HUES6 (cell line): ENCODE measurements at regions not wholly inside any gene's neighbourhood (a gene's known extent, or its start where the extent isn't known, plus 50 kb on each side); places are given as distances from the start of the nearest gene placed in this dataset.

Source experiments
- H3K27ac ChIP-seq: 2 replicates; pipeline ENCODE4 v1.7.0; 2013; ENCODE audit warnings: low read depth, mild to moderate bottlenecking, low read length, inconsistent platforms
- H3K27me3 ChIP-seq: 2 replicates; pipeline ENCODE4 v1.6.1; 2013; ENCODE audit warnings: low read length; ENCODE audit not compliant: control insufficient read depth, insufficient read depth
- H3K36me3 ChIP-seq: 2 replicates; pipeline ENCODE4 v1.6.1; 2013; ENCODE audit warnings: low read length; ENCODE audit not compliant: control insufficient read depth, insufficient read depth
- H3K4me1 ChIP-seq: 2 replicates; pipeline ENCODE4 v1.6.1; 2013; ENCODE audit warnings: low read length; ENCODE audit not compliant: control insufficient read depth, insufficient read depth
- H3K4me3 ChIP-seq: 2 replicates; pipeline ENCODE4 v1.5.1; 2013; ENCODE audit warnings: low read depth, low read length
- H3K9ac ChIP-seq: one replicate; pipeline ENCODE4 v1.6.1; 2013; ENCODE audit warnings: mild to moderate bottlenecking, low read length
- H3K9me3 ChIP-seq: 2 replicates; pipeline ENCODE4 v1.6.1; 2013; ENCODE audit warnings: low read depth, low read length; ENCODE audit not compliant: control insufficient read depth, insufficient read depth

GRCh38 chr5:38031304-38031703 is 191.5 kb upstream of the GDNF start:
- no peak overlapping the region for H3K4me3 ChIP-seq
- H3K9ac ChIP-seq: no peak overlapping the region
- H3K9me3 ChIP-seq: peaks cover 9% of the 10 kb centered on the region
- H3K4me1 ChIP-seq: no peaks in the 10 kb centered on the region
- no peaks in the 10 kb centered on the region for H3K27me3 ChIP-seq
- H3K36me3 ChIP-seq: no peaks in the 10 kb centered on the region
- H3K27ac ChIP-seq: no peak overlapping the region

GRCh38 chr5:38029397-38030065 is 189.7 kb upstream of the GDNF start:
- Histone ChIP-seq H3K4me3 (no peak overlapping the region), H3K27ac (no peak overlapping the region), H3K9me3 (peaks cover 9% of the 10 kb centered on the region), H3K36me3 (no peaks in the 10 kb centered on the region), H3K4me1 (no peaks in the 10 kb centered on the region), H3K27me3 (no peaks in the 10 kb centered on the region), H3K9ac (no peak overlapping the region)

DNA sequence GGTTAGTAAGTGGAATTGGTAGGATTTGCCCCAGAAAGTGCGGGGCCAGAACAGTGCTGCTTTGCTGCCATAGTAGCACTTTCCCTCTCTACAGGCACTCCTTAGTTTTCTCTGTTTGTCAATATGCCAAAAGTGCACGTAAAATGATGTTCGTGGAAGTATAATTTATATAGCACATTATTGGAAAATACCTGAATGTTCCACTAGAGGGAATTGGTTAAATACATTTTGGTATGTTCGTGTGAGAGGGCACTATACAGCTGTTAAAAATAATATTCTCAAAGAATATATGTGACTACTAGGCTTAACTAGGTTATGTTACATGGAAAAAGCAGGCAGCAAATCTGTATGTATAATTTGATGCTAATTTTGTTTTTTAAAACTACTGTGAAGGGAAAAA is 184.0 kb upstream of the GDNF start:
- Histone ChIP-seq H3K36me3 (no peaks in the 10 kb centered on the region), H3K27ac (no peak overlapping the region), H3K4me3 (no peak overlapping the region), H3K9me3 (no peaks in the 10 kb centered on the region), H3K27me3 (no peaks in the 10 kb centered on the region), H3K9ac (no peak overlapping the region), H3K4me1 (no peaks in the 10 kb centered on the region)

DNA sequence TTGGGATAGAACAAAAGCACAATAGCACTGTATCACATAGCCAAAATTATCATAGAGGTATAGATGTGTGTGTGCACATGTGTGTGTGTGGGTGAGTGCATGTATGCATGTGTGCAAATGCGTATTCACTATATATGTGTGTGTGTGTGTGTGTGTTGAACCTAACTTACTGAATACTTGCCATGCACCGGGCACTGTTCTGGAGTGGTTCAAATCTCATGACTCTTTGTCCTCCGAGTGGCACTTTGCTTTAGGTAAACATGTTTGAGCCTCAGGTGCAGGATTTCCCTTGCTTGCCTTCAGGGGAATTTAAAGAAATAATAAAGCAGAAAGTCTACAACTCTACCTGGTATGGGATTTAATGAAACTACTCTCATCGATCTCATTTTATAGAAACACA is 183.5 kb upstream of the GDNF start:
- H3K9me3 ChIP-seq: no peaks in the 10 kb centered on the region
- no peak overlapping the region for H3K4me3 ChIP-seq
- H3K27me3 ChIP-seq: no peaks in the 10 kb centered on the region
- H3K9ac ChIP-seq: no peak overlapping the region
- no peaks in the 10 kb centered on the region for H3K36me3 ChIP-seq
- no peak overlapping the region for H3K27ac ChIP-seq
- H3K4me1 ChIP-seq: no peaks in the 10 kb centered on the region

- Histone ChIP-seq H3K27me3 (no peaks in the 10 kb centered on the region), H3K27ac (no peak overlapping the region), H3K4me1 (no peaks in the 10 kb centered on the region), H3K36me3 (no peaks in the 10 kb centered on the region), H3K4me3 (no peak overlapping the region), H3K9ac (no peak overlapping the region), H3K9me3 (no peaks in the 10 kb centered on the region)
Observed at GRCh38 chr5:38022631-38023030, 182.8 kb upstream of the GDNF start.

DNA sequence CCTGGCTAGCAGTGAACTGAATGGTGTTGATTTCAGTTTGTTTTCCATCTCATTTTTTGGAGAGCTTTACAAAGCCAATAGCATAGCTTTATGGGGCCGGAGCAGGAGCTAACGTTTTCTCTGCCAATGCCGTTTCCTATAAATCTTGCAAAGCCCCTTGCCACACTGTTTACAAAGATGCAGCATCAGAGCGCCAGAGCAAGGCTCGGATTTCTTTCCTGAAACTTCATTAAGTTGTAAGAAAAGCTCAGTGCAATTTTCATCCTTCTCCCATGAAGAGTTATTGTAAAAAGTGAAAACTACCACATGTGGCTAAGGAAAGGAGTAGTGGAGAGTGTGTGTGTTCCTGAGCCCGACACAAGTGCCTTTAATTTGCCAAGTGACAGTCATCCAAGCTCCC is 178.2 kb upstream of the GDNF start:
- Histone ChIP-seq H3K27ac (no peak overlapping the region), H3K9me3 (no peaks in the 10 kb centered on the region), H3K4me1 (no peaks in the 10 kb centered on the region), H3K27me3 (no peaks in the 10 kb centered on the region), H3K9ac (no peak overlapping the region), H3K4me3 (no peak overlapping the region), H3K36me3 (no peaks in the 10 kb centered on the region)

DNA sequence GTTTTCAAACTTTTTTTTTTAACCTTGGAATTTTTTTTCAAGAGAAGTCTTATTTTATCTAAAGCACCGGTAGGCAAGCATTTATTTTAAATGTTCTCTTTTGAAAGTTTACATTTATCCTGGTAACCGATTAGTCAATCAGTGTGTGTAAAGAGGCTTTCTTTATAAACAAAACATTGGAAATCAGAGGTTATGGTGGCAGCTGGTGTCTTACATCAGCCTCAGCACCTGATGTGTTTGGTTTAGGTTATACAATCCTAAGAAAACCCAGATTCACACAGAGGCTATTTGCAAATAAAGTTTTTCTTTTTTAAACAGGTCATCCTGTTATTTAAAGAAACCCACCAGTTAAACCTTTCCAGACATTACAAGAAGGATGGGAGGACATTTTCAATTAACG is 173.3 kb upstream of the GDNF start:
- H3K27ac ChIP-seq: no peak overlapping the region
- H3K36me3 ChIP-seq: no peaks in the 10 kb centered on the region
- no peaks in the 10 kb centered on the region for H3K27me3 ChIP-seq
- no peak overlapping the region for H3K4me3 ChIP-seq
- H3K4me1 ChIP-seq: peaks cover 3% of the 10 kb centered on the region; the same call in 1 of the 2 replicates
- H3K9me3 ChIP-seq: no peaks in the 10 kb centered on the region
- H3K9ac ChIP-seq: no peak overlapping the region

DNA sequence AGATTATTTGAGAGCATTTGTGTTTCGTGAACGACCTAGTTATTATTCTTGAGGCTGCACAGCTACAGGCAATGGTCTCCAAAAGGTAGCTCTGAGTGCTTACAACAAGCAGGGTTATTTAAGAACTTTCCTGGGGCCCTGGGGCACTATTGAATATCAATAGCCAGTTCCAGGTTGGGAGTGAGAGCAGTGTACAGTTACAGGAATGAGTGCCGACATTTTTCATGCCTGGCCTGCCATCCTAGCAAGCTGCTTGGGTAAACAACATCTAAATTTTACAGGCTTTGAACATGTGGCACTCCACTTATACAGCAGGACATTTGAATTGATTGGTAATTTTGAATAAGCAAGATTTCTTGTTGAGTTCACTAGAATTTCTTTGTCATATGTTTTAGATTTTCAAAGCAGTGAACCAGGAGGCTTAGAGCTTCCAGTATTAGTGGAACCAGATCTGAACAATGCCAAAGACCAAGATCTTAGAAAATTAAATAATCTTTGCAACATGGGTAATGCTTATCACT is 171.9 kb upstream of the GDNF start:
- no peaks in the 10 kb centered on the region for H3K9me3 ChIP-seq
- H3K9ac ChIP-seq: no peak overlapping the region
- no peak overlapping the region for H3K4me3 ChIP-seq
- H3K27me3 ChIP-seq: no peaks in the 10 kb centered on the region
- H3K4me1 ChIP-seq: peaks cover 3% of the 10 kb centered on the region; the same call in 1 of the 2 replicates
- H3K27ac ChIP-seq: no peak overlapping the region
- no peaks in the 10 kb centered on the region for H3K36me3 ChIP-seq

DNA sequence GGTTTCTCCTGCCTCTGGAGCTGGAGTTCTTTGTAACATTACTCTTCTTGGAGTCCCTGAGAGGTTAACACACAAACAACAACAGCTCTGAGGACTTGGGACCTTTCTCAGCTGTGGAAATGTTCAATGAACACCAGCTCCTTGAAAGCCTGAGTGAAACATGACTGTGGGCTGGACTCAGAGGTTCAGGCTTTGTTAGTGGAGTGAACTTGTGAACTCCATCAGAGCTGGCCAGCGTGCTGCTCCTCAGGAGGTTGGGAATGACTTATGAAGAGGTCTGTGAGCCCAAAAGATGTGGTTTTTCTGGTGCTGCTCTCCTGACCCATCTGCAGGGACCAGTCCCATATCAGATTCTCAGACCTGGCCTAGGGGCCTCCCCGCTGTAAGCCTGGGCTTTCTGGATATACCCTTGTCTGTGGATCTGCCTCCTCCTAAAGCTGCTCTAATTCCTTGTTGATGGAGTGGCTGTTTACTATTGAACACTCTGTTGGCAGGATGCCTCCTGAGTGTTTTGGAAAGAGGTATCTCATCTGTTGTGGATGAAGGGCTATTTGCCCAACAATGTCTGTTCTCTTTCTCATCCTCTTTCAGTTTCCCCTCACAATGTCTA is 170.0 kb upstream of the GDNF start:
- Histone ChIP-seq H3K9me3 (no peaks in the 10 kb centered on the region), H3K4me1 (peaks cover 3% of the 10 kb centered on the region; the same call in 1 of the 2 replicates), H3K27ac (no peak overlapping the region), H3K27me3 (no peaks in the 10 kb centered on the region), H3K4me3 (no peak overlapping the region), H3K9ac (no peak overlapping the region), H3K36me3 (no peaks in the 10 kb centered on the region)

GRCh38 chr5:38008198-38008597 is 168.4 kb upstream of the GDNF start:
- H3K4me3 ChIP-seq: no peak overlapping the region
- H3K9ac ChIP-seq: no peak overlapping the region
- no peaks in the 10 kb centered on the region for H3K9me3 ChIP-seq
- H3K27me3 ChIP-seq: no peaks in the 10 kb centered on the region
- H3K27ac ChIP-seq: no peak overlapping the region
- no peaks in the 10 kb centered on the region for H3K36me3 ChIP-seq
- peaks cover 3% of the 10 kb centered on the region; the same call in 1 of the 2 replicates for H3K4me1 ChIP-seq

GRCh38 chr5:37999593-37999992 is 159.8 kb upstream of the GDNF start:
- no peaks in the 10 kb centered on the region for H3K4me1 ChIP-seq
- no peak overlapping the region for H3K27ac ChIP-seq
- no peaks in the 10 kb centered on the region for H3K36me3 ChIP-seq
- H3K9me3 ChIP-seq: no peaks in the 10 kb centered on the region
- H3K9ac ChIP-seq: no peak overlapping the region
- H3K4me3 ChIP-seq: no peak overlapping the region
- H3K27me3 ChIP-seq: no peaks in the 10 kb centered on the region
